ENCODE measurements at regions not wholly inside any gene's neighbourhood (a gene's known extent, or its start where the extent isn't known, plus 50 kb on each side); places are given as distances from the start of the nearest gene placed in this dataset.

DNA sequence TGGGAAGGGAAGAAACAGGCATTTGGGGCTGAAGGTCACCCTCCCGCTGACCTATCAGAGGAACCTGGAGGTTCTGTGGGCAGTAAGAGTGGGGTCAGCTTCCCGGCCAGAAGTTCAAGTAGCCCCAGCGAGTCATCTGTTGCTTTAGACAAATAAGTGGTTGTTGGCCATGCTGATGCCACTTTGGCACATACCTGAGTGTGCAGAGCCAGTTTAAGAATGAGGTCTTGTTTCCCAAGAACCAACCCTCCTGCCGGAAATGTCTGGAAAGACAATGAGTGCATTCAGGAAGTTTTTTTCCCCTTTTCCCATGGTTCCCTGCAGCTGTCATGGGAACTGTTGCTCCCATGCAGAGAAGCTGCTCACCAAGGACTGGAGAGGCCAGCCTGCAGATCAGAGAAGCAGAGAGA lies 166.7 kb downstream of the ZNF621 start:
- TF ChIP-seq, protein P1, sequence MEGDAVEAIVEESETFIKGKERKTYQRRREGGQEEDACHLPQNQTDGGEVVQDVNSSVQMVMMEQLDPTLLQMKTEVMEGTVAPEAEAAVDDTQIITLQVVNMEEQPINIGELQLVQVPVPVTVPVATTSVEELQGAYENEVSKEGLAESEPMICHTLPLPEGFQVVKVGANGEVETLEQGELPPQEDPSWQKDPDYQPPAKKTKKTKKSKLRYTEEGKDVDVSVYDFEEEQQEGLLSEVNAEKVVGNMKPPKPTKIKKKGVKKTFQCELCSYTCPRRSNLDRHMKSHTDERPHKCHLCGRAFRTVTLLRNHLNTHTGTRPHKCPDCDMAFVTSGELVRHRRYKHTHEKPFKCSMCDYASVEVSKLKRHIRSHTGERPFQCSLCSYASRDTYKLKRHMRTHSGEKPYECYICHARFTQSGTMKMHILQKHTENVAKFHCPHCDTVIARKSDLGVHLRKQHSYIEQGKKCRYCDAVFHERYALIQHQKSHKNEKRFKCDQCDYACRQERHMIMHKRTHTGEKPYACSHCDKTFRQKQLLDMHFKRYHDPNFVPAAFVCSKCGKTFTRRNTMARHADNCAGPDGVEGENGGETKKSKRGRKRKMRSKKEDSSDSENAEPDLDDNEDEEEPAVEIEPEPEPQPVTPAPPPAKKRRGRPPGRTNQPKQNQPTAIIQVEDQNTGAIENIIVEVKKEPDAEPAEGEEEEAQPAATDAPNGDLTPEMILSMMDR (IDR thresholded peaks at IDR 0.05) = no peak
- TF ChIP-seq POLR2AphosphoS5 (IDR thresholded peaks at IDR 0.05; ENCODE audit: low read depth, low read length) (no peak), SIN3A (IDR thresholded peaks at IDR 0.05; ENCODE audit: borderline replicate concordance, insufficient read depth, low read depth, low read length) (no peak), TCF7L2 (IDR thresholded peaks at IDR 0.05; ENCODE audit: low read depth, low read length) (no peak)
- TF ChIP-seq, protein P2, sequence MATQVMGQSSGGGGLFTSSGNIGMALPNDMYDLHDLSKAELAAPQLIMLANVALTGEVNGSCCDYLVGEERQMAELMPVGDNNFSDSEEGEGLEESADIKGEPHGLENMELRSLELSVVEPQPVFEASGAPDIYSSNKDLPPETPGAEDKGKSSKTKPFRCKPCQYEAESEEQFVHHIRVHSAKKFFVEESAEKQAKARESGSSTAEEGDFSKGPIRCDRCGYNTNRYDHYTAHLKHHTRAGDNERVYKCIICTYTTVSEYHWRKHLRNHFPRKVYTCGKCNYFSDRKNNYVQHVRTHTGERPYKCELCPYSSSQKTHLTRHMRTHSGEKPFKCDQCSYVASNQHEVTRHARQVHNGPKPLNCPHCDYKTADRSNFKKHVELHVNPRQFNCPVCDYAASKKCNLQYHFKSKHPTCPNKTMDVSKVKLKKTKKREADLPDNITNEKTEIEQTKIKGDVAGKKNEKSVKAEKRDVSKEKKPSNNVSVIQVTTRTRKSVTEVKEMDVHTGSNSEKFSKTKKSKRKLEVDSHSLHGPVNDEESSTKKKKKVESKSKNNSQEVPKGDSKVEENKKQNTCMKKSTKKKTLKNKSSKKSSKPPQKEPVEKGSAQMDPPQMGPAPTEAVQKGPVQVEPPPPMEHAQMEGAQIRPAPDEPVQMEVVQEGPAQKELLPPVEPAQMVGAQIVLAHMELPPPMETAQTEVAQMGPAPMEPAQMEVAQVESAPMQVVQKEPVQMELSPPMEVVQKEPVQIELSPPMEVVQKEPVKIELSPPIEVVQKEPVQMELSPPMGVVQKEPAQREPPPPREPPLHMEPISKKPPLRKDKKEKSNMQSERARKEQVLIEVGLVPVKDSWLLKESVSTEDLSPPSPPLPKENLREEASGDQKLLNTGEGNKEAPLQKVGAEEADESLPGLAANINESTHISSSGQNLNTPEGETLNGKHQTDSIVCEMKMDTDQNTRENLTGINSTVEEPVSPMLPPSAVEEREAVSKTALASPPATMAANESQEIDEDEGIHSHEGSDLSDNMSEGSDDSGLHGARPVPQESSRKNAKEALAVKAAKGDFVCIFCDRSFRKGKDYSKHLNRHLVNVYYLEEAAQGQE (IDR thresholded peaks at IDR 0.05; ENCODE audit: insufficient read depth in 1 of 2, low read depth in 2 of 2, low read length in 1 of 2) = no peak
